GM19328 (cell line): ENCODE measurements at regions not wholly inside any gene's neighbourhood (a gene's known extent, or its start where the extent isn't known, plus 50 kb on each side); places are given as distances from the start of the nearest gene placed in this dataset.
A peak's percentile ranks its signal among the peaks of the same experiment; 100 is the strongest.

ENCODE experiments used
- ATAC-seq: cut with Tn5 transposase; IDR thresholded peaks from one replicate; pipeline ENCODE4 v1.9.1; 2021; ENCODE audit warnings: mild to moderate bottlenecking, moderate library complexity; ENCODE audit not compliant: unreplicated experiment

- no peak for ATAC-seq
Observed at GRCh38 chr13:102993348-102993747, 72.9 kb downstream of the SLC10A2 start.

- ATAC-seq: no peak
Observed at GRCh38 chr13:102984210-102984609, 82.0 kb downstream of the SLC10A2 start.

GRCh38 chr13:102983496-102983895 is 82.7 kb downstream of the SLC10A2 start:
- ATAC-seq: no peak

- ATAC-seq: no peak
Observed at GRCh38 chr13:102980331-102980982, 85.8 kb downstream of the SLC10A2 start.

GRCh38 chr13:102978168-102978567 is 88.0 kb downstream of the SLC10A2 start:
- no peak for ATAC-seq

GRCh38 chr13:102977471-102977870 is 88.7 kb downstream of the SLC10A2 start:
- no peak for ATAC-seq

GRCh38 chr13:102974317-102975087 is 91.7 kb downstream of the SLC10A2 start:
- no peak for ATAC-seq

GRCh38 chr13:102972191-102972590 is 94.0 kb downstream of the SLC10A2 start:
- ATAC-seq: no peak

- peak; percentile 88 for ATAC-seq
Observed at GRCh38 chr13:102970542-102970941, 95.7 kb downstream of the SLC10A2 start.

GRCh38 chr13:102968572-102969228 is 97.5 kb downstream of the SLC10A2 start:
- ATAC-seq: peak; percentile 39

GRCh38 chr13:102965802-102966201 is 100.4 kb downstream of the SLC10A2 start:
- ATAC-seq: no peak

- no peak for ATAC-seq
Observed at GRCh38 chr13:102962430-102962829, 103.8 kb downstream of the SLC10A2 start.

- ATAC-seq: no peak
Observed at GRCh38 chr13:102960959-102961358, 105.3 kb downstream of the SLC10A2 start.

GRCh38 chr13:102956449-102956848 is 109.8 kb downstream of the SLC10A2 start:
- no peak for ATAC-seq

GRCh38 chr13:102954350-102954749 is 108.5 kb downstream of the ERCC5 start:
- ATAC-seq: no peak

- ATAC-seq: no peak
Observed at GRCh38 chr13:102951808-102952207, 106.0 kb downstream of the ERCC5 start.

GRCh38 chr13:102947745-102948405 is 102.0 kb downstream of the ERCC5 start:
- ATAC-seq: no peak

GRCh38 chr13:102945886-102946285 is 100.1 kb downstream of the ERCC5 start:
- no peak for ATAC-seq

GRCh38 chr13:102945324-102945815 is 99.5 kb downstream of the ERCC5 start:
- ATAC-seq: no peak

- no peak for ATAC-seq
Observed at GRCh38 chr13:102944821-102945220, 99.0 kb downstream of the ERCC5 start.

- ATAC-seq: no peak
Observed at GRCh38 chr13:102940770-102941169, 94.9 kb downstream of the ERCC5 start.
